ENCODE measurements at regions not wholly inside any gene's neighbourhood (a gene's known extent, or its start where the extent isn't known, plus 50 kb on each side); places are given as distances from the start of the nearest gene placed in this dataset.

- Histone ChIP-seq H2AFZ (ENCODE audit: low read depth, low read length) (no peak overlapping the region), H3K4me2 (ENCODE audit: low read length) (no peak overlapping the region), H3K9ac (ENCODE audit: low read length) (no peak overlapping the region), H3K9me3 (ENCODE audit: low read length) (no peaks in the 10 kb centered on the region), H3K4me3 (ENCODE audit: low read length) (no peak overlapping the region), H3K9me2 (ENCODE audit: insufficient read depth, low read length) (no peaks in the 10 kb centered on the region), H4K20me1 (ENCODE audit: insufficient read depth) (no peaks in the 10 kb centered on the region), H3K27me3 (ENCODE audit: insufficient read depth, low read depth, low read length) (no peaks in the 10 kb centered on the region), H3K79me2 (replicated peaks; ENCODE audit: insufficient read depth, low read length) (no peaks in the 10 kb centered on the region), H3F3A (ENCODE audit: insufficient read depth, low read length, poor library complexity, severe bottlenecking) (no peaks in the 10 kb centered on the region), H3K36me3 (ENCODE audit: insufficient read depth, low read length) (no peaks in the 10 kb centered on the region), H3K27ac (ENCODE audit: low read length) (no peak overlapping the region)
- TF ChIP-seq EZH2 (IDR thresholded peaks at IDR 0.05; ENCODE audit: borderline replicate concordance, insufficient read depth, low read length, poor library complexity, severe bottlenecking) (no peak), CTCF (IDR thresholded peaks at IDR 0.05; ENCODE audit: poor library complexity, severe bottlenecking) (no peak), TAF1 (IDR thresholded peaks at IDR 0.05; ENCODE audit: low read depth) (no peak), POLR2AphosphoS5 (IDR thresholded peaks at IDR 0.05) (no peak), EP300 (conservative IDR thresholded peaks at IDR 0.05; ENCODE audit: poor library complexity, severe bottlenecking) (no peak), RAD21 (conservative IDR thresholded peaks at IDR 0.05) (no peak), MXI1 (conservative IDR thresholded peaks at IDR 0.05; ENCODE audit: poor library complexity, severe bottlenecking) (no peak), REST (IDR thresholded peaks at IDR 0.05; ENCODE audit: borderline replicate concordance) (no peak), SMC3 (conservative IDR thresholded peaks at IDR 0.05; ENCODE audit: poor library complexity) (no peak)
These were observed 171.9 kb upstream of the SPACA1 start for GRCh38 chr6:87875781-87876180.

DNA sequence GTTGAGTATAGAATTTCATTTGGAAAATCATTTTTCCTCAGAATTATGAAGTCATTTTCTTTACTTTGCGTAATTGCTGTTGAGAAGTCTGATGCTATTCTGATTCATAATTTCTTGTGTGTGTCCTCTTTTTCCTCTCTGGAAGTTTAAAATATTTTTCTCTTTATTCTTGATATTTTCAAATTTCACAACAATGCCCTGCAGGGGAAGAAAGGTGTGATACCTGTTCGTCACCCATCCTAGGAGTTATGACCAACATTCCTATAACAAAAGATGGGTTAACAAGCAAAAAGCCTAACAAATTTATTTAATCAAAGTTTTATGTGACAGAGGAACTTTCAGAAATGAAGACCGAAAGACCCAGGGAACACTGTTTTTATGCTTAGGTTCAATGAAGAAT is 171.5 kb upstream of the AKIRIN2 start:
- no peaks in the 10 kb centered on the region for H3K79me2 ChIP-seq (replicated peaks; ENCODE audit: insufficient read depth, low read length)
- no peaks in the 10 kb centered on the region for H3K9me2 ChIP-seq (ENCODE audit: insufficient read depth, low read length)
- no peak overlapping the region for H3K27ac ChIP-seq (ENCODE audit: low read length)
- TF ChIP-seq SMC3 (conservative IDR thresholded peaks at IDR 0.05; ENCODE audit: poor library complexity) (no peak), CTCF (IDR thresholded peaks at IDR 0.05; ENCODE audit: poor library complexity, severe bottlenecking) (no peak), POLR2AphosphoS5 (IDR thresholded peaks at IDR 0.05) (no peak)
- H3K4me3 ChIP-seq (ENCODE audit: low read length), result no peak overlapping the region
- H3K4me2 ChIP-seq (ENCODE audit: low read length), result no peak overlapping the region
- H3K36me3 ChIP-seq (ENCODE audit: insufficient read depth, low read length), result no peaks in the 10 kb centered on the region
- H4K20me1 ChIP-seq (ENCODE audit: insufficient read depth), result no peaks in the 10 kb centered on the region
- no peak overlapping the region for H2AFZ ChIP-seq (ENCODE audit: low read depth, low read length)
- no peak overlapping the region for H3K9ac ChIP-seq (ENCODE audit: low read length)
- H3F3A ChIP-seq (ENCODE audit: insufficient read depth, low read length, poor library complexity, severe bottlenecking), result no peaks in the 10 kb centered on the region
- H3K9me3 ChIP-seq (ENCODE audit: low read length), result no peaks in the 10 kb centered on the region
- H3K27me3 ChIP-seq (ENCODE audit: insufficient read depth, low read depth, low read length), result no peaks in the 10 kb centered on the region

All from neural cell (in vitro differentiated cells).